Ishikawa (cell line): ENCODE measurements at regions not wholly inside any gene's neighbourhood (a gene's known extent, or its start where the extent isn't known, plus 50 kb on each side); places are given as distances from the start of the nearest gene placed in this dataset.

Source experiments
- CEBPB ChIP-seq: IDR thresholded peaks from 2 replicates; pipeline ENCODE4 v1.6.1; 2012
- CREB1 ChIP-seq: IDR thresholded peaks from 2 replicates; pipeline ENCODE4 v1.6.1; 2012; ENCODE audit warnings: low read depth
- EGR1 ChIP-seq: IDR thresholded peaks from 2 replicates; pipeline ENCODE4 v1.6.1; 2012
- EP300 ChIP-seq: IDR thresholded peaks from 2 replicates; pipeline ENCODE4 v1.6.1; 2012; ENCODE audit warnings: borderline replicate concordance
- FOXM1 ChIP-seq: IDR thresholded peaks from 2 replicates; pipeline ENCODE4 v1.6.1; 2012; ENCODE audit warnings: low read depth, borderline replicate concordance
- MAX ChIP-seq: IDR thresholded peaks from 2 replicates; pipeline ENCODE4 v1.6.1; 2012
- NFIC ChIP-seq: IDR thresholded peaks from 2 replicates; pipeline ENCODE4 v1.6.1; 2012
- RAD21 ChIP-seq: IDR thresholded peaks from 2 replicates; pipeline ENCODE4 v1.6.1; 2012; ENCODE audit warnings: low read depth
- REST ChIP-seq: IDR thresholded peaks from 2 replicates; pipeline ENCODE4 v1.6.1; 2012; ENCODE audit warnings: low read depth, mild to moderate bottlenecking
- TAF1 ChIP-seq: IDR thresholded peaks from 2 replicates; pipeline ENCODE4 v1.6.1; 2012; ENCODE audit warnings: low read depth, mild to moderate bottlenecking
- TCF12 ChIP-seq: IDR thresholded peaks from 2 replicates; pipeline ENCODE4 v1.6.1; 2012; ENCODE audit warnings: low read depth
- TEAD4 ChIP-seq: IDR thresholded peaks from 2 replicates; pipeline ENCODE4 v1.6.1; 2012
- USF1 ChIP-seq: IDR thresholded peaks from 2 replicates; pipeline ENCODE4 v1.6.1; 2012
- YY1 ChIP-seq: IDR thresholded peaks from 2 replicates; pipeline ENCODE4 v1.6.1; 2012; ENCODE audit warnings: low read depth
- ZBTB7A ChIP-seq: IDR thresholded peaks from 2 replicates; pipeline ENCODE4 v1.6.1; 2012; ENCODE audit warnings: low read depth

- TF ChIP-seq RAD21 (no peak), ZBTB7A (no peak), USF1 (no peak), EGR1 (no peak), TAF1 (no peak), TCF12 (no peak), YY1 (no peak), CEBPB (no peak), NFIC (no peak)
These were observed 269.9 kb downstream of the CDK5RAP2 start for GRCh38 chr9:120310035-120310434.

GRCh38 chr9:120308495-120308894 is 271.5 kb downstream of the CDK5RAP2 start:
- no peak for TF ChIP-seq EP300
- no peak for TF ChIP-seq TEAD4
- TF ChIP-seq EGR1: no peak
- TF ChIP-seq TAF1: no peak

GRCh38 chr9:120307599-120307998 is 272.4 kb downstream of the CDK5RAP2 start:
- TF ChIP-seq MAX (no peak), YY1 (no peak), ZBTB7A (no peak), TEAD4 (no peak), EGR1 (no peak), TCF12 (no peak), EP300 (no peak), CEBPB (no peak), FOXM1 (no peak), USF1 (no peak), RAD21 (no peak), TAF1 (no peak), CREB1 (no peak)

- no peak for TF ChIP-seq TEAD4
- no peak for TF ChIP-seq ZBTB7A
- no peak for TF ChIP-seq USF1
These were observed 273.4 kb downstream of the CDK5RAP2 start for GRCh38 chr9:120306561-120306960.

- no peak for TF ChIP-seq EGR1
- no peak for TF ChIP-seq YY1
- TF ChIP-seq NFIC: no peak
- TF ChIP-seq RAD21: no peak
- no peak for TF ChIP-seq FOXM1
These were observed 273.9 kb downstream of the CDK5RAP2 start for GRCh38 chr9:120306088-120306487.

GRCh38 chr9:120303519-120303918 is 276.4 kb downstream of the CDK5RAP2 start:
- TF ChIP-seq TEAD4: no peak

- TF ChIP-seq RAD21 (peak; percentile 10; the same call in 1 of the 2 replicates), EP300 (no peak)
These were observed 280.2 kb downstream of the CDK5RAP2 start for GRCh38 chr9:120299785-120300184.

- TF ChIP-seq FOXM1: no peak
- no peak for TF ChIP-seq TEAD4
- TF ChIP-seq TCF12: no peak
- TF ChIP-seq EGR1: no peak
- peak; percentile 9; the same call in 1 of the 2 replicates for TF ChIP-seq REST
- no peak for TF ChIP-seq USF1
These were observed 286.0 kb downstream of the CDK5RAP2 start for GRCh38 chr9:120294003-120294402.

GRCh38 chr9:120292606-120293005 is 287.4 kb downstream of the CDK5RAP2 start:
- TF ChIP-seq TEAD4 (no peak), CEBPB (no peak), REST (no peak), MAX (no peak), NFIC (no peak), FOXM1 (no peak), CREB1 (no peak), EP300 (no peak), YY1 (no peak), ZBTB7A (no peak), TCF12 (no peak), EGR1 (no peak), TAF1 (no peak), USF1 (no peak), RAD21 (no peak)
